Urinary bladder (tissue), 3 donors: ENCODE measurements at regions not wholly inside any gene's neighbourhood (a gene's known extent, or its start where the extent isn't known, plus 50 kb on each side); places are given as distances from the start of the nearest gene placed in this dataset.

Experiments
- DNase-seq: peaks from one replicate; pipeline ENCODE4 v3.0.0-alpha.2; 2015; ENCODE audit errors: extremely low spot score
- H3K27ac ChIP-seq: one replicate; pipeline ENCODE4 v1.5.1; 2013; ENCODE audit warnings: low read depth, mild to moderate bottlenecking, moderate library complexity
- H3K36me3 ChIP-seq: one replicate; pipeline ENCODE4 v1.6.1; 2013; ENCODE audit warnings: mild to moderate bottlenecking, moderate library complexity; ENCODE audit not compliant: insufficient read depth
- H3K4me1 ChIP-seq: one replicate; pipeline ENCODE4 v1.6.1; 2013; ENCODE audit warnings: mild to moderate bottlenecking, moderate library complexity; ENCODE audit not compliant: insufficient read depth
- H3K4me3 ChIP-seq: one replicate; pipeline ENCODE4 v1.5.1; 2013; ENCODE audit warnings: low read depth, low read length
- WGBS: extraction: QIAGEN DNeasy Blood & Tissue Kit; methylation state at CpG from one replicate; pipeline ENCODE4 v1.1.7; 2013; 5-methylcytosine and 5-hydroxymethylcytosine counted together
- donor health status: healthy with polysubstance abuse.
- donor health status: healthy.

- Histone ChIP-seq H3K4me3 (no peak overlapping the region), H3K4me1 (no peaks in the 10 kb centered on the region), H3K27ac (no peak overlapping the region), H3K36me3 (no peaks in the 10 kb centered on the region)
- WGBS: 84% methylated on average over 5 of the region's 5 CpGs
- DNase-seq: no peak
Observed at GRCh38 chr4:14265651-14266050, 638.1 kb upstream of the BOD1L1 start.

- 87% methylated on average over 9 of the region's 9 CpGs for WGBS
- Histone ChIP-seq H3K4me1 (no peaks in the 10 kb centered on the region), H3K4me3 (no peak overlapping the region), H3K36me3 (no peaks in the 10 kb centered on the region), H3K27ac (no peak overlapping the region)
- DNase-seq: no peak
Observed at GRCh38 chr4:14267373-14268060, 640.0 kb upstream of the BOD1L1 start.

- 70% methylated on average over 3 of the region's 3 CpGs for WGBS
- Histone ChIP-seq H3K4me3 (no peak overlapping the region), H3K36me3 (no peaks in the 10 kb centered on the region), H3K4me1 (no peaks in the 10 kb centered on the region), H3K27ac (no peak overlapping the region)
- DNase-seq: no peak
Observed at GRCh38 chr4:14269824-14270223, 642.3 kb upstream of the BOD1L1 start.

- Histone ChIP-seq H3K36me3 (no peaks in the 10 kb centered on the region), H3K27ac (no peak overlapping the region), H3K4me1 (no peaks in the 10 kb centered on the region), H3K4me3 (no peak overlapping the region)
- WGBS: 73% methylated on average over 1 of the region's 1 CpG
- DNase-seq: no peak
Observed at GRCh38 chr4:14272206-14272605, 644.7 kb upstream of the BOD1L1 start.

GRCh38 chr4:14277505-14277904, 650.0 kb upstream of the BOD1L1 start:
- 64% methylated on average over 4 of the region's 4 CpGs for WGBS
- H3K4me3 ChIP-seq: no peak overlapping the region
- no peaks in the 10 kb centered on the region for H3K4me1 ChIP-seq
- no peak overlapping the region for H3K27ac ChIP-seq
- H3K36me3 ChIP-seq: no peaks in the 10 kb centered on the region
- DNase-seq: no peak

- 48% methylated on average over 1 of the region's 1 CpG for WGBS
Observed at GRCh38 chr4:14280567-14280966, 653.0 kb upstream of the BOD1L1 start.

GRCh38 chr4:14284578-14284977, 657.1 kb upstream of the BOD1L1 start:
- no peak for DNase-seq
- no peak overlapping the region for H3K27ac ChIP-seq

More at GRCh38 chr4:14280567-14280966, 653.0 kb upstream of the BOD1L1 start:
- H3K36me3 ChIP-seq: no peaks in the 10 kb centered on the region
- no peaks in the 10 kb centered on the region for H3K4me1 ChIP-seq
- no peak overlapping the region for H3K27ac ChIP-seq
- no peak overlapping the region for H3K4me3 ChIP-seq
- DNase-seq: no peak

GRCh38 chr4:14289708-14290107, 662.2 kb upstream of the BOD1L1 start:
- H3K4me1 ChIP-seq: no peaks in the 10 kb centered on the region
- no peak for DNase-seq
- no peak overlapping the region for H3K27ac ChIP-seq
- H3K4me3 ChIP-seq: no peak overlapping the region
- 87% methylated on average over 1 of the region's 1 CpG for WGBS
- H3K36me3 ChIP-seq: no peaks in the 10 kb centered on the region

More at GRCh38 chr4:14284578-14284977, 657.1 kb upstream of the BOD1L1 start:
- no peaks in the 10 kb centered on the region for H3K4me1 ChIP-seq
- H3K4me3 ChIP-seq: no peak overlapping the region
- H3K36me3 ChIP-seq: no peaks in the 10 kb centered on the region

GRCh38 chr4:14293582-14293981, 666.1 kb upstream of the BOD1L1 start:
- Histone ChIP-seq H3K4me1 (no peaks in the 10 kb centered on the region), H3K36me3 (no peaks in the 10 kb centered on the region), H3K4me3 (no peak overlapping the region), H3K27ac (no peak overlapping the region)
- 93% methylated on average over 3 of the region's 3 CpGs for WGBS
- DNase-seq: no peak

GRCh38 chr4:14294611-14295010, 667.1 kb upstream of the BOD1L1 start:
- WGBS: 61% methylated on average over 2 of the region's 2 CpGs
- Histone ChIP-seq H3K36me3 (no peaks in the 10 kb centered on the region), H3K27ac (no peak overlapping the region), H3K4me1 (no peaks in the 10 kb centered on the region), H3K4me3 (no peak overlapping the region)
- no peak for DNase-seq

GRCh38 chr4:14299166-14299565, 671.6 kb upstream of the BOD1L1 start:
- no peak overlapping the region for H3K4me3 ChIP-seq
- no peak overlapping the region for H3K27ac ChIP-seq
- no peaks in the 10 kb centered on the region for H3K36me3 ChIP-seq
- H3K4me1 ChIP-seq: no peaks in the 10 kb centered on the region
- 73% methylated on average over 2 of the region's 2 CpGs for WGBS
- DNase-seq: no peak

- no peaks in the 10 kb centered on the region for H3K36me3 ChIP-seq
- DNase-seq: no peak
- no peaks in the 10 kb centered on the region for H3K4me1 ChIP-seq
- H3K4me3 ChIP-seq: no peak overlapping the region
- H3K27ac ChIP-seq: no peak overlapping the region
Observed at GRCh38 chr4:14302021-14302420, 674.5 kb upstream of the BOD1L1 start.

GRCh38 chr4:14303856-14304255, 676.3 kb upstream of the BOD1L1 start:
- no peak for DNase-seq
- 78% methylated on average over 3 of the region's 3 CpGs for WGBS
- Histone ChIP-seq H3K4me3 (no peak overlapping the region), H3K27ac (no peak overlapping the region), H3K36me3 (no peaks in the 10 kb centered on the region), H3K4me1 (no peaks in the 10 kb centered on the region)

- Histone ChIP-seq H3K27ac (no peak overlapping the region), H3K36me3 (no peaks in the 10 kb centered on the region), H3K4me3 (no peak overlapping the region), H3K4me1 (no peaks in the 10 kb centered on the region)
- DNase-seq: no peak
Observed at GRCh38 chr4:14308229-14308651, 680.7 kb upstream of the BOD1L1 start.

GRCh38 chr4:14309431-14309830, 681.9 kb upstream of the BOD1L1 start:
- 61% methylated on average over 2 of the region's 2 CpGs for WGBS
- no peak overlapping the region for H3K4me3 ChIP-seq
- H3K36me3 ChIP-seq: no peaks in the 10 kb centered on the region
- DNase-seq: no peak
- H3K27ac ChIP-seq: no peak overlapping the region
- no peaks in the 10 kb centered on the region for H3K4me1 ChIP-seq
